ENCODE measurements at regions not wholly inside any gene's neighbourhood (a gene's known extent, or its start where the extent isn't known, plus 50 kb on each side); places are given as distances from the start of the nearest gene placed in this dataset.

DNA sequence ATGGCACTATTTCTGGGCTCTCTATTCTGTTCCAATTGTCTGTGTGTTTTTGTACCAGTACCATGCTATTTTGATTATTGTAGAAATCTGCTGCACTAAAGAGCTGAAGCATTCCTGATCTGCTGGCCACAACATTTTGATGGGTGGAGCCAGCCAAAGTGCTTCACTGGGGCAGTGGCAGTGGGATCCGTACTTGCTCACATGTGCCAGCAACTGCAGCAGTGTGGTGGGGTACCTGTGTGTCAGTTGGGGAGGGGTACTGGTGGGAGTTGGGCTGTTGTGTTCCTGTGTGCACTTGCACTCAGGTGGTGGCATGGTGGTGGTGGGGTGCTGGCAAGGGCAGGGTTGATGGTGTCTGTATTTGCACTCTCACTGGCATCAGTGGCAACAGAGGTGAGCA is 204.6 kb upstream of the ALG10 start:
- TF ChIP-seq, protein P1, sequence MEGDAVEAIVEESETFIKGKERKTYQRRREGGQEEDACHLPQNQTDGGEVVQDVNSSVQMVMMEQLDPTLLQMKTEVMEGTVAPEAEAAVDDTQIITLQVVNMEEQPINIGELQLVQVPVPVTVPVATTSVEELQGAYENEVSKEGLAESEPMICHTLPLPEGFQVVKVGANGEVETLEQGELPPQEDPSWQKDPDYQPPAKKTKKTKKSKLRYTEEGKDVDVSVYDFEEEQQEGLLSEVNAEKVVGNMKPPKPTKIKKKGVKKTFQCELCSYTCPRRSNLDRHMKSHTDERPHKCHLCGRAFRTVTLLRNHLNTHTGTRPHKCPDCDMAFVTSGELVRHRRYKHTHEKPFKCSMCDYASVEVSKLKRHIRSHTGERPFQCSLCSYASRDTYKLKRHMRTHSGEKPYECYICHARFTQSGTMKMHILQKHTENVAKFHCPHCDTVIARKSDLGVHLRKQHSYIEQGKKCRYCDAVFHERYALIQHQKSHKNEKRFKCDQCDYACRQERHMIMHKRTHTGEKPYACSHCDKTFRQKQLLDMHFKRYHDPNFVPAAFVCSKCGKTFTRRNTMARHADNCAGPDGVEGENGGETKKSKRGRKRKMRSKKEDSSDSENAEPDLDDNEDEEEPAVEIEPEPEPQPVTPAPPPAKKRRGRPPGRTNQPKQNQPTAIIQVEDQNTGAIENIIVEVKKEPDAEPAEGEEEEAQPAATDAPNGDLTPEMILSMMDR (IDR thresholded peaks at IDR 0.05), result no peak
- TF ChIP-seq POLR2AphosphoS5 (IDR thresholded peaks at IDR 0.05), result no peak
- TF ChIP-seq EP300 (IDR thresholded peaks at IDR 0.05), result no peak
- TF ChIP-seq POLR2A (IDR thresholded peaks at IDR 0.05), result no peak

All from stomach (tissue), 4 donors.